SK-N-MC (cell line): ENCODE measurements at regions not wholly inside any gene's neighbourhood (a gene's known extent, or its start where the extent isn't known, plus 50 kb on each side); places are given as distances from the start of the nearest gene placed in this dataset.

Experiments
- EZH2 ChIP-seq: fragments of 200-600 bp; sonication (generic); IDR thresholded peaks from one replicate; pipeline ENCODE4 v1.6.1; 2017; ENCODE audit warnings: antibody characterized with exemption
- POLR2AphosphoS5 ChIP-seq: IDR thresholded peaks from 2 replicates; pipeline ENCODE4 v1.6.1; 2012; ENCODE audit warnings: mild to moderate bottlenecking, low read depth, low read length, borderline replicate concordance

DNA sequence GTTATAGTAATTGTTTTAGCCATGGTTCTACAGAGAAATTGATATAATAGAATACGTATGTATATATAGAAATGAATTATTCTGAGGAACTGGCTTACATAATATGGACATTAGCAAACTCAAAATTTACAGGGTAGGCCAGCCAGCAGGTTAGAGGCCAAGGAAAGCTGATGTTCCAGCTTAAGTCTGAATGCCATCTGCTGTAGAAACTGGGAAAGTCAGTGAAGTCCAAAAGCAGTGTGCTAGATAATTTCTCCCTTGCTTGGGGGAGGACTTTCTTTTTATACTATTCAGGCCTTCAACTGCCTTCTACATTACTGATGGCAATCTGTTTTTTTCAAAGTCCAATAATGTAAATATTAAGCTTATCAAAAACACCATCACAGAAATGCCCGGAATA is 1174.7 kb downstream of the ZPLD1 start:
- TF ChIP-seq EZH2 (no peak), POLR2AphosphoS5 (no peak)
